Right atrium auricular region (tissue), 2 donors: ENCODE measurements at regions not wholly inside any gene's neighbourhood (a gene's known extent, or its start where the extent isn't known, plus 50 kb on each side); places are given as distances from the start of the nearest gene placed in this dataset.

Experiments used
- DNase-seq: peaks from one replicate; pipeline ENCODE4 v3.0.0-alpha.2; 2019; ENCODE audit warnings: low spot score
- H3K27ac ChIP-seq, 2 donors: fragments of 200-600 bp; sonication (generic); 1 replicate in 1 of 2; 2 replicates in 1 of 2; pipeline ENCODE4 v1.5.1; 2016 to 2019
- H3K27me3 ChIP-seq, 2 donors: fragments of 200-600 bp; sonication (generic); one replicate each; pipeline versions ENCODE4 v1.5.1 to v1.6.0; 2017 to 2019
- H3K36me3 ChIP-seq: fragments of 200-600 bp; sonication (generic); one replicate; pipeline ENCODE4 v1.5.1; 2016
- H3K4me1 ChIP-seq, 2 donors: fragments of 200-600 bp; sonication (generic); one replicate each; pipeline versions ENCODE4 v1.5.1 to v1.6.0; 2017 to 2019
- H3K4me3 ChIP-seq, 2 donors: fragments of 200-600 bp; sonication (generic); 1 replicate in 1 of 2; 2 replicates in 1 of 2; pipeline ENCODE4 v1.5.1; 2017 to 2019; ENCODE audit warnings: mild to moderate bottlenecking in 1 of 2, moderate library complexity in 1 of 2
- H3K9me3 ChIP-seq, 2 donors: fragments of 200-600 bp; sonication (generic); one replicate each; pipeline ENCODE4 v1.5.1; 2019
- CTCF ChIP-seq, 2 donors: fragments of 200-600 bp; sonication (generic); IDR thresholded peaks; one replicate each; pipeline ENCODE4 v1.5.1; 2019; ENCODE audit warnings: antibody characterized with exemption in 2 of 2

DNA sequence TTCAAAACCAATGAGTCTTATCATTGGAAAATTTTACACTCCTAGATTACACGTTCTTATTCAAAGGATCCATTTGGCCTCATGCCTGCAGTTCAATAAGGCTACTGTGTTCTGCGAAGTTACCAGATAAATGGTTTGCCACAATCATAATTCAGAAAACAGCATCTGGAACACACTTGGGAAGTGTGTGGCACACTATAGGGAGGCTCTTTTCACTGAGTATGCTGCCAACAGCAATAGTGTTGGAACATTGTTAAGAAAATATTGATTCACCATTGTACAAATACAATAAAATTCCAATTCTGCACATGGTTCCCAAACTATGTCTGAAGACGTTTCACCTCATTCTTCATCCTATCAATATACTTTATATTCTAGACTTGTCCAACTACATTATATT, 141.4 kb upstream of the DOK6 start:
- TF ChIP-seq CTCF (IDR thresholded peaks at IDR 0.05) = no peak
- H3K27me3 ChIP-seq = no peaks in the 10 kb centered on the region
- no peaks in the 10 kb centered on the region for H3K36me3 ChIP-seq
- H3K4me3 ChIP-seq = no peak overlapping the region
- no peak for DNase-seq
- no peak overlapping the region for H3K27ac ChIP-seq
- no peaks in the 10 kb centered on the region for H3K9me3 ChIP-seq
- no peaks in the 10 kb centered on the region for H3K4me1 ChIP-seq

GRCh38 chr18:69261406-69261805, 139.3 kb upstream of the DOK6 start:
- Histone ChIP-seq H3K27ac (no peak overlapping the region), H3K9me3 (no peaks in the 10 kb centered on the region), H3K27me3 (no peaks in the 10 kb centered on the region), H3K36me3 (no peaks in the 10 kb centered on the region), H3K4me3 (no peak overlapping the region), H3K4me1 (no peaks in the 10 kb centered on the region)
- no peak for TF ChIP-seq CTCF (IDR thresholded peaks at IDR 0.05)
- no peak for DNase-seq

GRCh38 chr18:69265656-69266055, 135.0 kb upstream of the DOK6 start:
- TF ChIP-seq CTCF (IDR thresholded peaks at IDR 0.05) = no peak
- H3K27ac ChIP-seq = no peak overlapping the region
- no peaks in the 10 kb centered on the region for H3K9me3 ChIP-seq
- no peak overlapping the region for H3K4me3 ChIP-seq
- no peak for DNase-seq
- no peaks in the 10 kb centered on the region for H3K4me1 ChIP-seq
- H3K36me3 ChIP-seq = no peaks in the 10 kb centered on the region
- no peaks in the 10 kb centered on the region for H3K27me3 ChIP-seq

DNA sequence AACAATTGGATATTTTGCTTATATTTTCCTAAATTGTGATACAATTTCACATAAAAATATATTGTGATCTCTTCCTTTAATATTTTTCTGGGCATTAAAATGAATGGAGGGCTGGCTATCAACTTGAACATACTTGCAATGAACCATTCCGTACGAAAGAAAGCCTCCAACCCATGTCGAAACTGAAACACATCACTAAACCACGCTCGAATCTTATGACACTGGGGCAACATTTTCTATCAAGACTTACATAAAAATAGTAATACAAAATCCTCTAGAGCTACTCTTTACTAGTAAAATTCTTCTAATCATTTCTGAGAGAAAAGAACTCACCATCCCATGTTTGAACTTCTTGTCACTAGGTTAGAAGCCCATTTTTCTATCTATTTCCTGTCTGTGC, 132.8 kb upstream of the DOK6 start:
- Histone ChIP-seq H3K27me3 (no peaks in the 10 kb centered on the region), H3K4me3 (no peak overlapping the region), H3K36me3 (no peaks in the 10 kb centered on the region), H3K27ac (no peak overlapping the region), H3K4me1 (no peaks in the 10 kb centered on the region), H3K9me3 (no peaks in the 10 kb centered on the region)
- no peak for TF ChIP-seq CTCF (IDR thresholded peaks at IDR 0.05)
- no peak for DNase-seq

- no peak overlapping the region for H3K4me3 ChIP-seq
- no peak for TF ChIP-seq CTCF (IDR thresholded peaks at IDR 0.05)
- no peaks in the 10 kb centered on the region for H3K4me1 ChIP-seq
- DNase-seq = no peak
- H3K36me3 ChIP-seq = no peaks in the 10 kb centered on the region
- no peak overlapping the region for H3K27ac ChIP-seq
- H3K9me3 ChIP-seq = no peaks in the 10 kb centered on the region
- no peaks in the 10 kb centered on the region for H3K27me3 ChIP-seq
Measured at GRCh38 chr18:69282371-69282770, 118.3 kb upstream of the DOK6 start.

GRCh38 chr18:69291044-69291443, 109.6 kb upstream of the DOK6 start:
- no peaks in the 10 kb centered on the region for H3K36me3 ChIP-seq
- no peak for DNase-seq
- TF ChIP-seq CTCF (IDR thresholded peaks at IDR 0.05) = no peak
- H3K9me3 ChIP-seq = no peaks in the 10 kb centered on the region
- no peaks in the 10 kb centered on the region for H3K27me3 ChIP-seq
- H3K27ac ChIP-seq = no peak overlapping the region
- H3K4me1 ChIP-seq = no peaks in the 10 kb centered on the region
- H3K4me3 ChIP-seq = no peak overlapping the region
